AG04450 (cell line): ENCODE measurements at regions not wholly inside any gene's neighbourhood (a gene's known extent, or its start where the extent isn't known, plus 50 kb on each side); places are given as distances from the start of the nearest gene placed in this dataset.

Experiments
- CTCF ChIA-PET: fragments of 300-600, 350-600 bp; formaldehyde crosslinking; extraction: SDS; loops from one replicate; lab custom pipeline; 2022; ENCODE audit warnings: antibody characterized with exemption, inconsistent platforms; lab: Charles Lee
- POLR2A ChIA-PET: fragments of 350-600 bp; formaldehyde crosslinking; extraction: SDS; loops from one replicate; lab custom pipeline; 2021; ENCODE audit warnings: antibody characterized with exemption, inconsistent platforms; lab: Yijun Ruan, JAX
- DNase-seq: peaks from one replicate; pipeline ENCODE4 v3.0.0-alpha.2; 2011; ENCODE audit warnings: low read depth, low spot score
- H3K27ac ChIP-seq: one replicate; pipeline ENCODE4 v1.5.1; 2012; ENCODE audit warnings: low read depth, low read length, control low read depth
- H3K27me3 ChIP-seq: one replicate; pipeline ENCODE4 v1.6.0; 2012; ENCODE audit warnings: low read length; ENCODE audit not compliant: control insufficient read depth, insufficient read depth
- H3K4me3 ChIP-seq: 2 replicates; pipeline ENCODE4 v1.5.1; 2011; ENCODE audit warnings: mild to moderate bottlenecking, low read depth, low read length, control low read depth
- H3K9me3 ChIP-seq: 2 replicates; pipeline ENCODE4 v1.5.1; 2012; ENCODE audit warnings: low read length; ENCODE audit not compliant: control insufficient read depth, insufficient read depth
- CTCF ChIP-seq: IDR thresholded peaks from 2 replicates; pipeline ENCODE4 v1.5.1; 2011; ENCODE audit warnings: low read depth, low read length, control low read depth, inconsistent platforms

- Histone ChIP-seq H3K27me3 (no peaks in the 10 kb centered on the region), H3K4me3 (no peak overlapping the region), H3K9me3 (no peaks in the 10 kb centered on the region), H3K27ac (no peak overlapping the region)
- DNase-seq, result no peak
- CTCF ChIA-PET, result no interaction called here
- TF ChIP-seq CTCF, result no peak
- POLR2A ChIA-PET, result no interaction called here
Measured at GRCh38 chr4:156052116-156052515, 98.5 kb upstream of the CTSO start.

GRCh38 chr4:156038772-156039171 is 85.1 kb upstream of the CTSO start:
- Histone ChIP-seq H3K27ac (no peak overlapping the region), H3K9me3 (no peaks in the 10 kb centered on the region), H3K4me3 (no peak overlapping the region), H3K27me3 (no peaks in the 10 kb centered on the region)
- DNase-seq, result no peak
- TF ChIP-seq CTCF, result no peak
- ChIA-PET POLR2A (no interaction called here), CTCF (no interaction called here)

GRCh38 chr4:156036496-156036895 is 82.8 kb upstream of the CTSO start:
- POLR2A ChIA-PET, result no interaction called here
- Histone ChIP-seq H3K9me3 (no peaks in the 10 kb centered on the region), H3K27me3 (no peaks in the 10 kb centered on the region), H3K4me3 (no peak overlapping the region), H3K27ac (no peak overlapping the region)
- no peak for TF ChIP-seq CTCF
- no peak for DNase-seq
- CTCF ChIA-PET, result no interaction called here

GRCh38 chr4:156029691-156030090 is 76.0 kb upstream of the CTSO start:
- Histone ChIP-seq H3K4me3 (no peak overlapping the region), H3K27ac (no peak overlapping the region), H3K9me3 (no peaks in the 10 kb centered on the region), H3K27me3 (no peaks in the 10 kb centered on the region)
- CTCF ChIA-PET, result no interaction called here
- no peak for DNase-seq
- no peak for TF ChIP-seq CTCF
- POLR2A ChIA-PET, result no interaction called here

- no peak for TF ChIP-seq CTCF
- Histone ChIP-seq H3K9me3 (no peaks in the 10 kb centered on the region), H3K27me3 (no peaks in the 10 kb centered on the region), H3K27ac (no peak overlapping the region), H3K4me3 (no peak overlapping the region)
- POLR2A ChIA-PET, result no interaction called here
- no peak for DNase-seq
- CTCF ChIA-PET, result no interaction called here
Measured at GRCh38 chr4:156021298-156021697, 67.6 kb upstream of the CTSO start.
